Panc1 (cell line): ENCODE measurements at regions not wholly inside any gene's neighbourhood (a gene's known extent, or its start where the extent isn't known, plus 50 kb on each side); places are given as distances from the start of the nearest gene placed in this dataset.
"Not testable (repeated sequence)": the region's sequence is repeated elsewhere in the genome, so short reads cannot be mapped to it uniquely, and the experiment has no call there.

Experiments
- ATAC-seq: fragments of 200-7000 bp; cut with Tn5 transposase; 2 replicates; pipeline ENCODE4 v1.9.1; 2020; ENCODE audit warnings: mild to moderate bottlenecking, moderate library complexity
- BruUV-seq: library from RNA; stranded (reverse); fragments of 400-500 nt; replicated peaks from 2 replicates; lab custom pipeline; 2021; lab: Mats Ljungman, UMichigan
- CTCF ChIA-PET: fragments of 300-600 bp; sonication (Branson Sonifier 250); formaldehyde crosslinking; loops from one replicate; lab custom pipeline; 2022; ENCODE audit warnings: antibody characterized with exemption; lab: Charles Lee
- POLR2A ChIA-PET: fragments of 300-600 bp; sonication (Branson Sonifier 250); formaldehyde crosslinking; loops from one replicate; lab custom pipeline; 2022; ENCODE audit warnings: antibody characterized with exemption; lab: Charles Lee
- DNase-seq: peaks from one replicate; pipeline ENCODE4 v3.0.0-alpha.2; 2010; ENCODE audit warnings: low read depth, low spot score
- H3K27ac ChIP-seq: 2 replicates; pipeline ENCODE4 v1.5.1; 2011; ENCODE audit warnings: mild to moderate bottlenecking, low read length, inconsistent platforms
- H3K27me3 ChIP-seq: fragments of 200-500 bp; sonication (Bioruptor generic); 2 replicates; pipeline ENCODE4 v1.6.0; 2014; ENCODE audit warnings: low read length, inconsistent platforms; ENCODE audit not compliant: control insufficient read depth, insufficient read depth
- H3K36me3 ChIP-seq: fragments of 200-500 bp; sonication (Bioruptor generic); 2 replicates; pipeline ENCODE4 v1.5.1; 2014; ENCODE audit warnings: inconsistent platforms, mild to moderate bottlenecking, low read length, moderate library complexity; ENCODE audit not compliant: control insufficient read depth, insufficient read depth
- H3K4me1 ChIP-seq: 2 replicates; pipeline ENCODE4 v1.5.1; 2011; ENCODE audit warnings: inconsistent platforms, mild to moderate bottlenecking, low read length, moderate library complexity; ENCODE audit not compliant: control insufficient read depth, insufficient read depth
- H3K4me3 ChIP-seq, 2 experiments: 2 replicates each; pipeline ENCODE4 v1.5.1; 2011 to 2012; ENCODE audit warnings: low read depth in 2 of 2, low read length in 2 of 2, mild to moderate bottlenecking in 2 of 2, inconsistent platforms in 1 of 2, moderate library complexity in 1 of 2
- H3K9me3 ChIP-seq: fragments of 200-500 bp; sonication (Bioruptor generic); 2 replicates; pipeline ENCODE4 v1.5.1; 2014; ENCODE audit warnings: low read depth, mild to moderate bottlenecking, inconsistent platforms, low read length, moderate library complexity; ENCODE audit not compliant: control insufficient read depth, insufficient read depth
- CTCF ChIP-seq: fragments of 450-650 bp; IDR thresholded peaks from 2 replicates; pipeline ENCODE4 v1.5.1; 2017; ENCODE audit warnings: mild to moderate bottlenecking
- POLR2AphosphoS5 ChIP-seq: IDR thresholded peaks from 2 replicates; pipeline ENCODE4 v1.6.1; 2012; ENCODE audit warnings: mild to moderate bottlenecking, low read depth, low read length, moderate library complexity
- SIN3A ChIP-seq: IDR thresholded peaks from 2 replicates; pipeline ENCODE4 v1.6.1; 2012; ENCODE audit warnings: low read depth, mild to moderate bottlenecking, low read length, moderate library complexity, borderline replicate concordance; ENCODE audit not compliant: insufficient read depth
- TCF7L2 ChIP-seq: IDR thresholded peaks from 2 replicates; pipeline ENCODE4 v1.6.1; 2011; ENCODE audit warnings: mild to moderate bottlenecking, low read depth, low read length, inconsistent platforms
- in situ Hi-C: cut with HindIII; loops from 2 replicates; pipeline ENCODE4 v1.10.0; 2016; ENCODE audit warnings: low sequenced_read_pairs, low pct_unique_long_range_greater_than_20kb
- intact Hi-C: fragments of 100-400 bp; cut with micrococcal nuclease; formaldehyde crosslinking; loops from one replicate; pipeline ENCODE4 v1.10.0; 2022; ENCODE audit not compliant: unreplicated experiment
- TF ChIP-seq, protein P1 (sequence below), 2 experiments: IDR thresholded peaks; 2 replicates each; pipeline ENCODE4 v1.6.1; 2011 to 2012; ENCODE audit warnings: low read depth in 2 of 2, control low read depth in 1 of 2, low read length in 1 of 2, mild to moderate bottlenecking in 1 of 2, moderate library complexity in 1 of 2; ENCODE audit not compliant: insufficient read depth in 1 of 2

DNA sequence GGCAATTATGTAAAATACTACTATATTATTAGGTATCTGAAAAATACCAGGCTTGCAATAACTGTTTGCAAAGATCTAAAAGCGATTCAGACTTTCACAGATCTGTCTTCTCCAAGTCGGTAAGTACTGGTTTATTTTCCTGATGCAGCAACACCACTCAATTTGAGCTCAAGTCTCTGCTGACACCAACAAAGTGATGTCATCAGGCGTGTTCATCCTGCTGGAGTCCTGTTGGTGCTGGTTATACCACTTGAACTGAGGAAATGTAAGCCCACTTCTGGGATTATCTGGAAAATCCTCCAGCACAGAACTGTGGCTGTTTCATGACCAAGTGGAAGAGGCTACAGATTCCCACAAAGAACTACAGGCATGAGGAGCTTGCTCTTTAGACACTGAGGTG, 267.6 kb downstream of the BCL2 start:
- BruUV-seq: no TSS peak
- CTCF ChIA-PET: no interaction called here
- ATAC-seq (no peak), DNase-seq (no peak)
- peak overlapping the region; percentile 57; the same call in 1 of the 2 replicates for H3K27ac ChIP-seq
- intact Hi-C loops: no loop called here
- H3K9me3 ChIP-seq: no peaks in the 10 kb centered on the region
- H3K36me3 ChIP-seq: no peaks in the 10 kb centered on the region
- in situ Hi-C loops: no loop called here
- POLR2A ChIA-PET: no interaction called here
- no peaks in the 10 kb centered on the region for H3K27me3 ChIP-seq
- peaks cover 6% of the 10 kb centered on the region for H3K4me1 ChIP-seq
- H3K4me3 ChIP-seq: no peak overlapping the region
- TF ChIP-seq, protein P1, sequence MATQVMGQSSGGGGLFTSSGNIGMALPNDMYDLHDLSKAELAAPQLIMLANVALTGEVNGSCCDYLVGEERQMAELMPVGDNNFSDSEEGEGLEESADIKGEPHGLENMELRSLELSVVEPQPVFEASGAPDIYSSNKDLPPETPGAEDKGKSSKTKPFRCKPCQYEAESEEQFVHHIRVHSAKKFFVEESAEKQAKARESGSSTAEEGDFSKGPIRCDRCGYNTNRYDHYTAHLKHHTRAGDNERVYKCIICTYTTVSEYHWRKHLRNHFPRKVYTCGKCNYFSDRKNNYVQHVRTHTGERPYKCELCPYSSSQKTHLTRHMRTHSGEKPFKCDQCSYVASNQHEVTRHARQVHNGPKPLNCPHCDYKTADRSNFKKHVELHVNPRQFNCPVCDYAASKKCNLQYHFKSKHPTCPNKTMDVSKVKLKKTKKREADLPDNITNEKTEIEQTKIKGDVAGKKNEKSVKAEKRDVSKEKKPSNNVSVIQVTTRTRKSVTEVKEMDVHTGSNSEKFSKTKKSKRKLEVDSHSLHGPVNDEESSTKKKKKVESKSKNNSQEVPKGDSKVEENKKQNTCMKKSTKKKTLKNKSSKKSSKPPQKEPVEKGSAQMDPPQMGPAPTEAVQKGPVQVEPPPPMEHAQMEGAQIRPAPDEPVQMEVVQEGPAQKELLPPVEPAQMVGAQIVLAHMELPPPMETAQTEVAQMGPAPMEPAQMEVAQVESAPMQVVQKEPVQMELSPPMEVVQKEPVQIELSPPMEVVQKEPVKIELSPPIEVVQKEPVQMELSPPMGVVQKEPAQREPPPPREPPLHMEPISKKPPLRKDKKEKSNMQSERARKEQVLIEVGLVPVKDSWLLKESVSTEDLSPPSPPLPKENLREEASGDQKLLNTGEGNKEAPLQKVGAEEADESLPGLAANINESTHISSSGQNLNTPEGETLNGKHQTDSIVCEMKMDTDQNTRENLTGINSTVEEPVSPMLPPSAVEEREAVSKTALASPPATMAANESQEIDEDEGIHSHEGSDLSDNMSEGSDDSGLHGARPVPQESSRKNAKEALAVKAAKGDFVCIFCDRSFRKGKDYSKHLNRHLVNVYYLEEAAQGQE (IDR thresholded peaks at IDR 0.05; ENCODE audit: insufficient read depth in 1 of 2, low read depth in 2 of 2, low read length in 1 of 2): no peak
- no peak for TF ChIP-seq CTCF
- TF ChIP-seq SIN3A: no peak

GRCh38 chr18:63050667-63051395, 268.7 kb downstream of the BCL2 start:
- in situ Hi-C loops, H3K9me3 ChIP-seq, BruUV-seq, H3K27me3 ChIP-seq, DNase-seq, ATAC-seq, H3K27ac ChIP-seq, CTCF ChIA-PET, intact Hi-C loops, POLR2A ChIA-PET, H3K4me3 ChIP-seq, H3K36me3 ChIP-seq: not testable (repeated sequence)
- H3K4me1 ChIP-seq: peaks cover 12% of the 10 kb centered on the region

- DNase-seq: no peak
- Histone ChIP-seq H3K27ac (peak overlapping the region; percentile 80), H3K36me3 (no peaks in the 10 kb centered on the region), H3K4me1 (peaks cover 12% of the 10 kb centered on the region), H3K27me3 (no peaks in the 10 kb centered on the region), H3K9me3 (no peaks in the 10 kb centered on the region), H3K4me3 (no peak overlapping the region)
- ATAC-seq: peak; percentile 91
- ChIA-PET POLR2A (no interaction called here), CTCF (no interaction called here)
- in situ Hi-C loops: no loop called here
- TF ChIP-seq POLR2AphosphoS5 (peak; percentile 43; the same call in 1 of the 2 replicates), CTCF (no peak), SIN3A (no peak), TCF7L2 (peak; percentile 59)
- TF ChIP-seq, protein P1 (IDR thresholded peaks at IDR 0.05; ENCODE audit: insufficient read depth in 1 of 2, low read depth in 2 of 2, low read length in 1 of 2): no peak
- intact Hi-C loops: no loop called here
- BruUV-seq: no TSS peak
These were observed 273.2 kb downstream of the BCL2 start for GRCh38 chr18:63046375-63046774.
